OCI-LY1 (cell line): ENCODE measurements at regions not wholly inside any gene's neighbourhood (a gene's known extent, or its start where the extent isn't known, plus 50 kb on each side); places are given as distances from the start of the nearest gene placed in this dataset.

Experiments
- H2AFZ ChIP-seq: fragments of 200-600 bp; sonication (generic), shearing (Covaris generic); 2 replicates; pipeline ENCODE4 v1.6.0; 2014; ENCODE audit warnings: antibody characterized with exemption, mild to moderate bottlenecking, low read length
- H3F3A ChIP-seq: fragments of 200-600 bp; sonication (generic), shearing (Covaris generic); 2 replicates; pipeline ENCODE4 v1.6.0; 2014; ENCODE audit warnings: mild to moderate bottlenecking, antibody characterized with exemption, low read length, moderate library complexity; ENCODE audit not compliant: insufficient read depth
- H3K27ac ChIP-seq: fragments of 200-600 bp; sonication (generic); 2 replicates; pipeline ENCODE4 v1.5.1; 2014; ENCODE audit warnings: low read length, mixed run types, mild to moderate bottlenecking, low read depth; ENCODE audit not compliant: poor library complexity, severe bottlenecking
- H3K27me3 ChIP-seq: fragments of 200-600 bp; sonication (generic); 2 replicates; pipeline ENCODE4 v1.6.0; 2014; ENCODE audit warnings: antibody characterized with exemption, mild to moderate bottlenecking, low read length, moderate library complexity; ENCODE audit not compliant: insufficient read depth
- H3K36me3 ChIP-seq: fragments of 200-600 bp; sonication (generic); 2 replicates; pipeline ENCODE4 v1.6.1; 2014; ENCODE audit warnings: mild to moderate bottlenecking, antibody characterized with exemption, low read length, moderate library complexity, mixed read lengths; ENCODE audit not compliant: insufficient read depth
- H3K4me1 ChIP-seq: fragments of 200-600 bp; sonication (generic); 2 replicates; pipeline ENCODE4 v1.5.1; 2014; ENCODE audit warnings: mild to moderate bottlenecking, low read length, moderate library complexity; ENCODE audit not compliant: insufficient read depth, severe bottlenecking
- H3K4me2 ChIP-seq: fragments of 200-600 bp; sonication (generic), shearing (Covaris generic); 2 replicates; pipeline ENCODE4 v1.6.1; 2014; ENCODE audit warnings: low read length
- H3K4me3 ChIP-seq: fragments of 200-600 bp; sonication (generic); 2 replicates; pipeline ENCODE4 v1.5.1; 2014; ENCODE audit warnings: low read length, low read depth, mild to moderate bottlenecking, mixed read lengths; ENCODE audit not compliant: poor library complexity, severe bottlenecking
- H3K79me2 ChIP-seq: fragments of 200-600 bp; shearing (Covaris generic); 2 replicates; pipeline ENCODE4 v1.6.1; 2016; ENCODE audit warnings: mixed run types, low read length, mixed read lengths; ENCODE audit not compliant: insufficient read depth
- H3K9ac ChIP-seq: fragments of 200-600 bp; sonication (generic), shearing (Covaris generic); 2 replicates; pipeline ENCODE4 v1.6.1; 2014; ENCODE audit warnings: mild to moderate bottlenecking, low read length, mixed read lengths
- H3K9me2 ChIP-seq: fragments of 200-600 bp; sonication (generic), shearing (Covaris generic); 2 replicates; pipeline ENCODE4 v1.6.1; 2014; ENCODE audit warnings: low read depth, mild to moderate bottlenecking, low read length, mixed read lengths
- H3K9me3 ChIP-seq: fragments of 200-600 bp; shearing (Covaris generic); 2 replicates; pipeline ENCODE4 v1.6.1; 2014; ENCODE audit warnings: low read length, mixed read lengths
- H4K20me1 ChIP-seq: fragments of 200-600 bp; sonication (generic), shearing (Covaris generic); 2 replicates; pipeline ENCODE4 v1.6.0; 2016; ENCODE audit warnings: mild to moderate bottlenecking, low read length; ENCODE audit not compliant: insufficient read depth
- CTCF ChIP-seq: fragments of 200-600 bp; sonication (generic), shearing (Covaris generic); IDR thresholded peaks from 2 replicates; pipeline ENCODE4 v1.5.1; 2017; ENCODE audit warnings: mild to moderate bottlenecking, antibody characterized with exemption, low read length, moderate library complexity, mixed read lengths
- EZH2 ChIP-seq: fragments of 200-600 bp; sonication (generic), shearing (Covaris generic); IDR thresholded peaks from 2 replicates; pipeline ENCODE4 v1.8.0; 2017; ENCODE audit warnings: borderline replicate concordance, mixed run types, mild to moderate bottlenecking, antibody characterized with exemption, low read length, moderate library complexity, mixed read lengths

GRCh38 chr2:7348761-7349160, 431.5 kb downstream of the RNF144A start:
- Histone ChIP-seq H3K9ac (no peak overlapping the region), H3K79me2 (no peaks in the 10 kb centered on the region), H3K9me3 (no peaks in the 10 kb centered on the region), H3K4me3 (no peak overlapping the region), H3F3A (no peaks in the 10 kb centered on the region), H3K4me2 (no peak overlapping the region), H3K27me3 (no peaks in the 10 kb centered on the region; the same call in 1 of the 2 replicates), H3K27ac (no peak overlapping the region), H3K4me1 (no peaks in the 10 kb centered on the region), H3K9me2 (no peaks in the 10 kb centered on the region), H4K20me1 (no peaks in the 10 kb centered on the region), H3K36me3 (no peaks in the 10 kb centered on the region), H2AFZ (no peak overlapping the region)
- TF ChIP-seq CTCF, result no peak
- no peak for TF ChIP-seq EZH2

- Histone ChIP-seq H3K9ac (no peak overlapping the region), H3F3A (no peaks in the 10 kb centered on the region), H3K27me3 (no peaks in the 10 kb centered on the region; the same call in 1 of the 2 replicates), H2AFZ (no peak overlapping the region), H3K9me2 (no peaks in the 10 kb centered on the region), H3K79me2 (no peaks in the 10 kb centered on the region), H3K9me3 (no peaks in the 10 kb centered on the region), H3K36me3 (no peaks in the 10 kb centered on the region), H3K4me3 (no peak overlapping the region), H3K4me1 (no peaks in the 10 kb centered on the region), H3K27ac (no peak overlapping the region), H4K20me1 (no peaks in the 10 kb centered on the region), H3K4me2 (no peak overlapping the region)
- TF ChIP-seq CTCF (no peak), EZH2 (no peak)
Observed at GRCh38 chr2:7352191-7352590, 435.0 kb downstream of the RNF144A start.

- Histone ChIP-seq H4K20me1 (no peaks in the 10 kb centered on the region), H3K4me3 (no peak overlapping the region), H3K27ac (no peak overlapping the region), H2AFZ (no peak overlapping the region), H3F3A (no peaks in the 10 kb centered on the region), H3K9ac (no peak overlapping the region), H3K27me3 (no peaks in the 10 kb centered on the region; the same call in 1 of the 2 replicates), H3K4me2 (no peak overlapping the region), H3K9me3 (no peaks in the 10 kb centered on the region), H3K79me2 (no peaks in the 10 kb centered on the region), H3K4me1 (no peaks in the 10 kb centered on the region), H3K36me3 (no peaks in the 10 kb centered on the region), H3K9me2 (no peaks in the 10 kb centered on the region)
- no peak for TF ChIP-seq CTCF
Observed at GRCh38 chr2:7353571-7353970, 436.4 kb downstream of the RNF144A start.
